H1 (cell line): ENCODE measurements at regions not wholly inside any gene's neighbourhood (a gene's known extent, or its start where the extent isn't known, plus 50 kb on each side); places are given as distances from the start of the nearest gene placed in this dataset.

Source experiments
- ASH2L ChIP-seq: fragments of 200-600, 300-600 bp; sonication (generic); IDR thresholded peaks from one replicate; pipeline ENCODE4 v1.7.1; 2017; ENCODE audit warnings: low read length
- BCL11A ChIP-seq, 2 experiments: IDR thresholded peaks; one replicate each; pipeline ENCODE4 v1.6.1; 2011; ENCODE audit warnings: low read depth in 2 of 2, low read length in 2 of 2, mild to moderate bottlenecking in 2 of 2
- CHD1 ChIP-seq: IDR thresholded peaks from 2 replicates; pipeline ENCODE4 v1.6.1; 2012; ENCODE audit warnings: low read depth, low read length, improper control_type of control experiment
- EP300 ChIP-seq, 2 experiments: IDR thresholded peaks; 1 replicate in 1 of 2; 2 replicates in 1 of 2; pipeline ENCODE4 v1.6.1; 2011 to 2012; ENCODE audit warnings: low read depth in 2 of 2, low read length in 2 of 2, mild to moderate bottlenecking in 2 of 2, borderline replicate concordance in 1 of 2, inconsistent platforms in 1 of 2, moderate library complexity in 1 of 2
- JUN ChIP-seq: IDR thresholded peaks from 2 replicates; pipeline ENCODE4 v1.6.1; 2011; ENCODE audit warnings: low read depth, mild to moderate bottlenecking, improper control_type of control experiment, low read length
- KDM1A ChIP-seq: fragments of 200-600, 300-600 bp; sonication (generic); IDR thresholded peaks from 2 replicates; pipeline ENCODE4 v1.7.1; 2016; ENCODE audit warnings: mild to moderate bottlenecking, low read length, borderline replicate concordance
- KDM4A ChIP-seq: IDR thresholded peaks from one replicate; pipeline ENCODE4 v1.7.1; 2012; ENCODE audit warnings: low read depth, mild to moderate bottlenecking, moderate library complexity, low read length, inconsistent platforms; ENCODE audit not compliant: severe bottlenecking
- MAFK ChIP-seq: IDR thresholded peaks from 2 replicates; pipeline ENCODE4 v1.6.1; 2012; ENCODE audit warnings: low read depth, mild to moderate bottlenecking, improper control_type of control experiment, low read length
- TEAD4 ChIP-seq: IDR thresholded peaks from 2 replicates; pipeline ENCODE4 v1.6.1; 2012; ENCODE audit warnings: low read depth, low read length, inconsistent platforms, mixed read lengths
- YY1 ChIP-seq: IDR thresholded peaks from 2 replicates; pipeline ENCODE4 v1.6.1; 2011; ENCODE audit warnings: low read depth, mild to moderate bottlenecking, low read length
- ZNF274 ChIP-seq: IDR thresholded peaks from 2 replicates; pipeline ENCODE4 v1.7.0; 2012; ENCODE audit warnings: low read length, borderline replicate concordance; ENCODE audit errors: extremely low read depth
- TF ChIP-seq, protein P1 (sequence below): fragments of 300-600 bp; sonication (generic); IDR thresholded peaks from 2 replicates; pipeline ENCODE4 v1.7.1; 2012; ENCODE audit warnings: low read length, moderate library complexity, mild to moderate bottlenecking, inconsistent platforms; ENCODE audit not compliant: insufficient replicate concordance

DNA sequence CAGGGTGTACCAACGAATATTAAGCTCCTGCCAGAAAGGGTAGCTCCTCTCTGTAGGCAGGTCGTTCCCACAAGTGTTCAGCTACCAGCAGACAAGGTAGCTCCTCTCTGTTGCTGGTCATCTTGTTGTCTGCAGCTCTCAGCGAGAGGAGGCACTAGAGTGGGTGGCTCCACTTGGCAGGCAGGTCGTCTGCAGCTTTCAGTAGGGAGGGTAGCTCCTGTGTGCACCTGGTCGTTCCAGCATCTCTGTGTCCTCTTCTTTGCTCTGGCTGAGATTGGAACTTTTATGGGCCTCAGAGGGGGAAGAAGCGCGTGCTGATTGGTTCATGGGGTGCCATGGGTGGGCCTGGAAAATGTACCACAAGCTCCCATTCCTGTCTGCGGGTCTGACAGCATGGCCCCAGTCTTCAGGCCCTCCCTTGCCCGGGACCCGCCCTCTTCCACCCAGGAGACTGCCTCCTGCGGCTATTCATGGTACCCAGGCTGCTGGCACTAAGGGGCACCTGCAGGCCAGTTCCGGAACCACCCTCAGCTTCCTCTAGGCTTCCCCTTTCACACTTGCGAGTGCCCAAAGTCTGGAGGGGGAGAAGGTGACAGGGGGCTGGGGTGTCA lies 63.9 kb upstream of the CACNA2D1 start (continued):
- TF ChIP-seq, protein P1, sequence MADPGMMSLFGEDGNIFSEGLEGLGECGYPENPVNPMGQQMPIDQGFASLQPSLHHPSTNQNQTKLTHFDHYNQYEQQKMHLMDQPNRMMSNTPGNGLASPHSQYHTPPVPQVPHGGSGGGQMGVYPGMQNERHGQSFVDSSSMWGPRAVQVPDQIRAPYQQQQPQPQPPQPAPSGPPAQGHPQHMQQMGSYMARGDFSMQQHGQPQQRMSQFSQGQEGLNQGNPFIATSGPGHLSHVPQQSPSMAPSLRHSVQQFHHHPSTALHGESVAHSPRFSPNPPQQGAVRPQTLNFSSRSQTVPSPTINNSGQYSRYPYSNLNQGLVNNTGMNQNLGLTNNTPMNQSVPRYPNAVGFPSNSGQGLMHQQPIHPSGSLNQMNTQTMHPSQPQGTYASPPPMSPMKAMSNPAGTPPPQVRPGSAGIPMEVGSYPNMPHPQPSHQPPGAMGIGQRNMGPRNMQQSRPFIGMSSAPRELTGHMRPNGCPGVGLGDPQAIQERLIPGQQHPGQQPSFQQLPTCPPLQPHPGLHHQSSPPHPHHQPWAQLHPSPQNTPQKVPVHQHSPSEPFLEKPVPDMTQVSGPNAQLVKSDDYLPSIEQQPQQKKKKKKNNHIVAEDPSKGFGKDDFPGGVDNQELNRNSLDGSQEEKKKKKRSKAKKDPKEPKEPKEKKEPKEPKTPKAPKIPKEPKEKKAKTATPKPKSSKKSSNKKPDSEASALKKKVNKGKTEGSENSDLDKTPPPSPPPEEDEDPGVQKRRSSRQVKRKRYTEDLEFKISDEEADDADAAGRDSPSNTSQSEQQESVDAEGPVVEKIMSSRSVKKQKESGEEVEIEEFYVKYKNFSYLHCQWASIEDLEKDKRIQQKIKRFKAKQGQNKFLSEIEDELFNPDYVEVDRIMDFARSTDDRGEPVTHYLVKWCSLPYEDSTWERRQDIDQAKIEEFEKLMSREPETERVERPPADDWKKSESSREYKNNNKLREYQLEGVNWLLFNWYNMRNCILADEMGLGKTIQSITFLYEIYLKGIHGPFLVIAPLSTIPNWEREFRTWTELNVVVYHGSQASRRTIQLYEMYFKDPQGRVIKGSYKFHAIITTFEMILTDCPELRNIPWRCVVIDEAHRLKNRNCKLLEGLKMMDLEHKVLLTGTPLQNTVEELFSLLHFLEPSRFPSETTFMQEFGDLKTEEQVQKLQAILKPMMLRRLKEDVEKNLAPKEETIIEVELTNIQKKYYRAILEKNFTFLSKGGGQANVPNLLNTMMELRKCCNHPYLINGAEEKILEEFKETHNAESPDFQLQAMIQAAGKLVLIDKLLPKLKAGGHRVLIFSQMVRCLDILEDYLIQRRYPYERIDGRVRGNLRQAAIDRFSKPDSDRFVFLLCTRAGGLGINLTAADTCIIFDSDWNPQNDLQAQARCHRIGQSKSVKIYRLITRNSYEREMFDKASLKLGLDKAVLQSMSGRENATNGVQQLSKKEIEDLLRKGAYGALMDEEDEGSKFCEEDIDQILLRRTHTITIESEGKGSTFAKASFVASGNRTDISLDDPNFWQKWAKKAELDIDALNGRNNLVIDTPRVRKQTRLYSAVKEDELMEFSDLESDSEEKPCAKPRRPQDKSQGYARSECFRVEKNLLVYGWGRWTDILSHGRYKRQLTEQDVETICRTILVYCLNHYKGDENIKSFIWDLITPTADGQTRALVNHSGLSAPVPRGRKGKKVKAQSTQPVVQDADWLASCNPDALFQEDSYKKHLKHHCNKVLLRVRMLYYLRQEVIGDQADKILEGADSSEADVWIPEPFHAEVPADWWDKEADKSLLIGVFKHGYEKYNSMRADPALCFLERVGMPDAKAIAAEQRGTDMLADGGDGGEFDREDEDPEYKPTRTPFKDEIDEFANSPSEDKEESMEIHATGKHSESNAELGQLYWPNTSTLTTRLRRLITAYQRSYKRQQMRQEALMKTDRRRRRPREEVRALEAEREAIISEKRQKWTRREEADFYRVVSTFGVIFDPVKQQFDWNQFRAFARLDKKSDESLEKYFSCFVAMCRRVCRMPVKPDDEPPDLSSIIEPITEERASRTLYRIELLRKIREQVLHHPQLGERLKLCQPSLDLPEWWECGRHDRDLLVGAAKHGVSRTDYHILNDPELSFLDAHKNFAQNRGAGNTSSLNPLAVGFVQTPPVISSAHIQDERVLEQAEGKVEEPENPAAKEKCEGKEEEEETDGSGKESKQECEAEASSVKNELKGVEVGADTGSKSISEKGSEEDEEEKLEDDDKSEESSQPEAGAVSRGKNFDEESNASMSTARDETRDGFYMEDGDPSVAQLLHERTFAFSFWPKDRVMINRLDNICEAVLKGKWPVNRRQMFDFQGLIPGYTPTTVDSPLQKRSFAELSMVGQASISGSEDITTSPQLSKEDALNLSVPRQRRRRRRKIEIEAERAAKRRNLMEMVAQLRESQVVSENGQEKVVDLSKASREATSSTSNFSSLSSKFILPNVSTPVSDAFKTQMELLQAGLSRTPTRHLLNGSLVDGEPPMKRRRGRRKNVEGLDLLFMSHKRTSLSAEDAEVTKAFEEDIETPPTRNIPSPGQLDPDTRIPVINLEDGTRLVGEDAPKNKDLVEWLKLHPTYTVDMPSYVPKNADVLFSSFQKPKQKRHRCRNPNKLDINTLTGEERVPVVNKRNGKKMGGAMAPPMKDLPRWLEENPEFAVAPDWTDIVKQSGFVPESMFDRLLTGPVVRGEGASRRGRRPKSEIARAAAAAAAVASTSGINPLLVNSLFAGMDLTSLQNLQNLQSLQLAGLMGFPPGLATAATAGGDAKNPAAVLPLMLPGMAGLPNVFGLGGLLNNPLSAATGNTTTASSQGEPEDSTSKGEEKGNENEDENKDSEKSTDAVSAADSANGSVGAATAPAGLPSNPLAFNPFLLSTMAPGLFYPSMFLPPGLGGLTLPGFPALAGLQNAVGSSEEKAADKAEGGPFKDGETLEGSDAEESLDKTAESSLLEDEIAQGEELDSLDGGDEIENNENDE = no peak
- TF ChIP-seq JUN (no peak), YY1 (no peak), ZNF274 (no peak), CHD1 (no peak), KDM4A (no peak), ASH2L (no peak), BCL11A (IDR thresholded peaks at IDR 0.05; ENCODE audit: low read depth in 2 of 2, low read length in 2 of 2) (no peak), EP300 (IDR thresholded peaks at IDR 0.05; ENCODE audit: borderline replicate concordance in 1 of 2, low read depth in 2 of 2, low read length in 2 of 2) (no peak), TEAD4 (no peak), KDM1A (no peak), MAFK (no peak)
